PFSK-1 (cell line): ENCODE measurements at regions not wholly inside any gene's neighbourhood (a gene's known extent, or its start where the extent isn't known, plus 50 kb on each side); places are given as distances from the start of the nearest gene placed in this dataset.

ENCODE experiments used
- FOXP2 ChIP-seq: optimal IDR thresholded peaks from 2 replicates; pipeline ENCODE3; 2011; ENCODE audit warnings: borderline replicate concordance, control low read depth, inconsistent platforms; ENCODE audit not compliant: insufficient read depth; ENCODE audit errors: extremely low read length, extremely low read depth
- POLR2AphosphoS5 ChIP-seq: IDR thresholded peaks from 2 replicates; pipeline ENCODE4 v1.6.1; 2012; ENCODE audit warnings: low read depth, mild to moderate bottlenecking, control low read depth, low read length, moderate library complexity
- REST ChIP-seq, 2 experiments: IDR thresholded peaks; 2 replicates each; pipeline versions ENCODE4 v1.6.1 to v1.8.0; 2011 to 2012; ENCODE audit warnings: low read depth in 2 of 2, low read length in 2 of 2, control low read depth in 1 of 2, inconsistent platforms in 1 of 2, mild to moderate bottlenecking in 1 of 2, moderate library complexity in 1 of 2; ENCODE audit not compliant: insufficient read depth in 1 of 2
- SIN3A ChIP-seq: IDR thresholded peaks from 2 replicates; pipeline ENCODE4 v1.6.1; 2012; ENCODE audit warnings: mild to moderate bottlenecking, low read length, moderate library complexity, borderline replicate concordance; ENCODE audit not compliant: insufficient read depth
- TAF1 ChIP-seq: IDR thresholded peaks from 2 replicates; pipeline ENCODE4 v1.6.1; 2012; ENCODE audit warnings: low read length, control low read depth, borderline replicate concordance; ENCODE audit not compliant: insufficient read depth

- TF ChIP-seq REST (IDR thresholded peaks at IDR 0.05; ENCODE audit: insufficient read depth in 1 of 2, low read depth in 2 of 2, low read length in 2 of 2) (no peak), TAF1 (no peak), FOXP2 (no peak), SIN3A (no peak), POLR2AphosphoS5 (no peak)
Measured at GRCh38 chr4:79223993-79224776, 101.7 kb downstream of the NAA11 start.

GRCh38 chr4:79217025-79217424 lies 108.8 kb downstream of the NAA11 start:
- TF ChIP-seq FOXP2 (no peak), POLR2AphosphoS5 (no peak), TAF1 (no peak), SIN3A (no peak)

GRCh38 chr4:79213702-79214101 lies 112.2 kb downstream of the NAA11 start:
- TF ChIP-seq FOXP2 (no peak), SIN3A (no peak), TAF1 (no peak), REST (IDR thresholded peaks at IDR 0.05; ENCODE audit: insufficient read depth in 1 of 2, low read depth in 2 of 2, low read length in 2 of 2) (no peak), POLR2AphosphoS5 (no peak)

- TF ChIP-seq POLR2AphosphoS5 (no peak), TAF1 (no peak), SIN3A (no peak), REST (IDR thresholded peaks at IDR 0.05; ENCODE audit: insufficient read depth in 1 of 2, low read depth in 2 of 2, low read length in 2 of 2) (no peak), FOXP2 (no peak)
Measured at GRCh38 chr4:79213010-79213409, 112.9 kb downstream of the NAA11 start.

GRCh38 chr4:79212311-79212710 lies 113.5 kb downstream of the NAA11 start:
- TF ChIP-seq POLR2AphosphoS5 (no peak), TAF1 (no peak), SIN3A (no peak), REST (IDR thresholded peaks at IDR 0.05; ENCODE audit: insufficient read depth in 1 of 2, low read depth in 2 of 2, low read length in 2 of 2) (no peak), FOXP2 (no peak)
